ENCODE measurements at regions not wholly inside any gene's neighbourhood (a gene's known extent, or its start where the extent isn't known, plus 50 kb on each side); places are given as distances from the start of the nearest gene placed in this dataset.

- in situ Hi-C loops (cut with HindIII; ENCODE audit: low sequenced_read_pairs) = no loop called here
- no peak overlapping the region for H3K4me3 ChIP-seq (ENCODE audit: low read depth, low read length)
- no peak for DNase-seq (ENCODE audit: low read depth, low spot score)
- TF ChIP-seq CTCF (IDR thresholded peaks at IDR 0.05; ENCODE audit: low read depth, low read length) = no peak
These were observed 137.7 kb upstream of the HDDC2 start for GRCh38 chr6:125439512-125439911.

GRCh38 chr6:125444006-125444923 is 142.5 kb upstream of the HDDC2 start:
- in situ Hi-C loops (cut with HindIII; ENCODE audit: low sequenced_read_pairs) = no loop called here
- DNase-seq (ENCODE audit: low read depth, low spot score) = peak; percentile 40
- TF ChIP-seq CTCF (IDR thresholded peaks at IDR 0.05; ENCODE audit: low read depth, low read length) = no peak
- no peak overlapping the region for H3K4me3 ChIP-seq (ENCODE audit: low read depth, low read length)

GRCh38 chr6:125445054-125445453 is 143.3 kb upstream of the HDDC2 start:
- in situ Hi-C loops (cut with HindIII; ENCODE audit: low sequenced_read_pairs) = no loop called here

GRCh38 chr6:125446011-125446410 is 144.2 kb upstream of the HDDC2 start:
- no peak for TF ChIP-seq CTCF (IDR thresholded peaks at IDR 0.05; ENCODE audit: low read depth, low read length)
- H3K4me3 ChIP-seq (ENCODE audit: low read depth, low read length) = no peak overlapping the region
- no peak for DNase-seq (ENCODE audit: low read depth, low spot score)
- in situ Hi-C loops (cut with HindIII; ENCODE audit: low sequenced_read_pairs) = no loop called here

More at GRCh38 chr6:125445054-125445453, 143.3 kb upstream of the HDDC2 start:
- no peak for DNase-seq (ENCODE audit: low read depth, low spot score)
- TF ChIP-seq CTCF (IDR thresholded peaks at IDR 0.05; ENCODE audit: low read depth, low read length) = no peak
- H3K4me3 ChIP-seq (ENCODE audit: low read depth, low read length) = no peak overlapping the region

- TF ChIP-seq CTCF (IDR thresholded peaks at IDR 0.05; ENCODE audit: low read depth, low read length) = no peak
- in situ Hi-C loops (cut with HindIII; ENCODE audit: low sequenced_read_pairs) = no loop called here
These were observed 150.0 kb upstream of the HDDC2 start for GRCh38 chr6:125451750-125452149.

GRCh38 chr6:125453516-125453915 is 151.7 kb upstream of the HDDC2 start:
- in situ Hi-C loops (cut with HindIII; ENCODE audit: low sequenced_read_pairs) = no loop called here
- no peak overlapping the region for H3K4me3 ChIP-seq (ENCODE audit: low read depth, low read length)
- DNase-seq (ENCODE audit: low read depth, low spot score) = no peak
- no peak for TF ChIP-seq CTCF (IDR thresholded peaks at IDR 0.05; ENCODE audit: low read depth, low read length)

More at GRCh38 chr6:125451750-125452149, 150.0 kb upstream of the HDDC2 start:
- H3K4me3 ChIP-seq (ENCODE audit: low read depth, low read length) = no peak overlapping the region
- no peak for DNase-seq (ENCODE audit: low read depth, low spot score)
